IPS-15b (cell line): ENCODE measurements at regions not wholly inside any gene's neighbourhood (a gene's known extent, or its start where the extent isn't known, plus 50 kb on each side); places are given as distances from the start of the nearest gene placed in this dataset.

Experiments used
- H3K27me3 ChIP-seq: one replicate; pipeline ENCODE4 v1.6.1; 2013; ENCODE audit warnings: low read length; ENCODE audit not compliant: control insufficient read depth, insufficient read depth
- H3K36me3 ChIP-seq: one replicate; pipeline ENCODE4 v1.6.1; 2013; ENCODE audit warnings: low read length; ENCODE audit not compliant: control insufficient read depth, insufficient read depth
- H3K4me1 ChIP-seq: one replicate; pipeline ENCODE4 v1.6.1; 2013; ENCODE audit warnings: mild to moderate bottlenecking, low read length; ENCODE audit not compliant: control insufficient read depth, insufficient read depth
- H3K4me3 ChIP-seq: one replicate; pipeline ENCODE4 v1.5.1; 2013; ENCODE audit warnings: low read depth, low read length
- H3K9ac ChIP-seq: one replicate; pipeline ENCODE4 v1.6.1; 2013; ENCODE audit warnings: low read depth, mild to moderate bottlenecking, low read length
- H3K9me3 ChIP-seq: one replicate; pipeline ENCODE4 v1.6.1; 2013; ENCODE audit warnings: mild to moderate bottlenecking, low read length; ENCODE audit not compliant: control insufficient read depth, insufficient read depth

GRCh38 chr4:29277381-29277780 lies 1442.8 kb upstream of the PCDH7 start:
- no peaks in the 10 kb centered on the region for H3K4me1 ChIP-seq
- no peaks in the 10 kb centered on the region for H3K27me3 ChIP-seq
- no peak overlapping the region for H3K4me3 ChIP-seq
- H3K9ac ChIP-seq: no peak overlapping the region
- no peaks in the 10 kb centered on the region for H3K36me3 ChIP-seq
- no peaks in the 10 kb centered on the region for H3K9me3 ChIP-seq

- no peak overlapping the region for H3K4me3 ChIP-seq
- H3K4me1 ChIP-seq: no peaks in the 10 kb centered on the region
- H3K36me3 ChIP-seq: no peaks in the 10 kb centered on the region
- H3K9me3 ChIP-seq: no peaks in the 10 kb centered on the region
- H3K27me3 ChIP-seq: no peaks in the 10 kb centered on the region
- no peak overlapping the region for H3K9ac ChIP-seq
Observed at GRCh38 chr4:29278585-29278984, 1441.6 kb upstream of the PCDH7 start.

- Histone ChIP-seq H3K4me1 (no peaks in the 10 kb centered on the region), H3K27me3 (no peaks in the 10 kb centered on the region), H3K4me3 (no peak overlapping the region), H3K9me3 (no peaks in the 10 kb centered on the region), H3K9ac (no peak overlapping the region), H3K36me3 (no peaks in the 10 kb centered on the region)
Observed at GRCh38 chr4:29289118-29289517, 1431.1 kb upstream of the PCDH7 start.

GRCh38 chr4:29295280-29295679 lies 1424.9 kb upstream of the PCDH7 start:
- no peak overlapping the region for H3K4me3 ChIP-seq
- no peak overlapping the region for H3K9ac ChIP-seq
- no peaks in the 10 kb centered on the region for H3K4me1 ChIP-seq
- no peaks in the 10 kb centered on the region for H3K9me3 ChIP-seq
- no peaks in the 10 kb centered on the region for H3K36me3 ChIP-seq
- H3K27me3 ChIP-seq: no peaks in the 10 kb centered on the region

GRCh38 chr4:29304595-29304994 lies 1415.6 kb upstream of the PCDH7 start:
- Histone ChIP-seq H3K27me3 (no peaks in the 10 kb centered on the region), H3K4me1 (no peaks in the 10 kb centered on the region), H3K9me3 (no peaks in the 10 kb centered on the region), H3K36me3 (no peaks in the 10 kb centered on the region), H3K4me3 (no peak overlapping the region), H3K9ac (no peak overlapping the region)

GRCh38 chr4:29307256-29307655 lies 1412.9 kb upstream of the PCDH7 start:
- Histone ChIP-seq H3K36me3 (no peaks in the 10 kb centered on the region), H3K9ac (no peak overlapping the region), H3K9me3 (no peaks in the 10 kb centered on the region), H3K4me3 (no peak overlapping the region), H3K27me3 (no peaks in the 10 kb centered on the region), H3K4me1 (no peaks in the 10 kb centered on the region)

- Histone ChIP-seq H3K4me1 (no peaks in the 10 kb centered on the region), H3K36me3 (no peaks in the 10 kb centered on the region), H3K9ac (no peak overlapping the region), H3K4me3 (no peak overlapping the region), H3K27me3 (no peaks in the 10 kb centered on the region), H3K9me3 (no peaks in the 10 kb centered on the region)
Observed at GRCh38 chr4:29307755-29308154, 1412.4 kb upstream of the PCDH7 start.

- H3K9me3 ChIP-seq: no peaks in the 10 kb centered on the region
- no peaks in the 10 kb centered on the region for H3K27me3 ChIP-seq
- no peaks in the 10 kb centered on the region for H3K36me3 ChIP-seq
- H3K4me3 ChIP-seq: no peak overlapping the region
- H3K4me1 ChIP-seq: no peaks in the 10 kb centered on the region
- no peak overlapping the region for H3K9ac ChIP-seq
Observed at GRCh38 chr4:29309050-29309449, 1411.1 kb upstream of the PCDH7 start.

- Histone ChIP-seq H3K4me3 (no peak overlapping the region), H3K36me3 (no peaks in the 10 kb centered on the region), H3K4me1 (no peaks in the 10 kb centered on the region), H3K9me3 (no peaks in the 10 kb centered on the region), H3K27me3 (no peaks in the 10 kb centered on the region), H3K9ac (no peak overlapping the region)
Observed at GRCh38 chr4:29310252-29310651, 1409.9 kb upstream of the PCDH7 start.

- Histone ChIP-seq H3K27me3 (no peaks in the 10 kb centered on the region), H3K36me3 (no peaks in the 10 kb centered on the region), H3K4me1 (no peaks in the 10 kb centered on the region), H3K9me3 (no peaks in the 10 kb centered on the region), H3K9ac (no peak overlapping the region), H3K4me3 (no peak overlapping the region)
Observed at GRCh38 chr4:29311247-29311646, 1408.9 kb upstream of the PCDH7 start.

- H3K9me3 ChIP-seq: no peaks in the 10 kb centered on the region
- no peaks in the 10 kb centered on the region for H3K4me1 ChIP-seq
- H3K36me3 ChIP-seq: no peaks in the 10 kb centered on the region
- no peak overlapping the region for H3K9ac ChIP-seq
- H3K27me3 ChIP-seq: no peaks in the 10 kb centered on the region
- H3K4me3 ChIP-seq: no peak overlapping the region
Observed at GRCh38 chr4:29319663-29320340, 1400.4 kb upstream of the PCDH7 start.

GRCh38 chr4:29320947-29321620 lies 1399.1 kb upstream of the PCDH7 start:
- H3K4me1 ChIP-seq: no peaks in the 10 kb centered on the region
- no peak overlapping the region for H3K4me3 ChIP-seq

More at GRCh38 chr4:29320947-29321620, 1399.1 kb upstream of the PCDH7 start:
- no peak overlapping the region for H3K9ac ChIP-seq
- no peaks in the 10 kb centered on the region for H3K27me3 ChIP-seq
- no peaks in the 10 kb centered on the region for H3K9me3 ChIP-seq
- no peaks in the 10 kb centered on the region for H3K36me3 ChIP-seq
